Dendritic cell treated with granulocyte-macrophage colony-stimulating factor and Interleukin-4, amounts not matched to agents 40 ng/mL and 50 ng/mL, for 4 days (primary cell): ENCODE measurements at regions not wholly inside any gene's neighbourhood (a gene's known extent, or its start where the extent isn't known, plus 50 kb on each side); places are given as distances from the start of the nearest gene placed in this dataset.

Source experiments
- H3K27ac Mint-ChIP-seq: one replicate; pipeline ENCODE4 v1.8.0; 2022; ENCODE audit warnings: mild to moderate bottlenecking, mixed read lengths
- H3K27me3 Mint-ChIP-seq: one replicate; pipeline ENCODE4 v1.8.0; 2022; ENCODE audit warnings: mild to moderate bottlenecking, mixed read lengths
- H3K36me3 Mint-ChIP-seq: one replicate; pipeline ENCODE4 v1.8.0; 2022; ENCODE audit warnings: low read depth, mixed read lengths
- H3K4me1 Mint-ChIP-seq: one replicate; pipeline ENCODE4 v1.8.0; 2022; ENCODE audit warnings: low read depth, mixed read lengths
- H3K4me3 Mint-ChIP-seq: one replicate; pipeline ENCODE4 v1.8.0; 2022; ENCODE audit warnings: mild to moderate bottlenecking, moderate library complexity, mixed read lengths
- H3K9me3 Mint-ChIP-seq: one replicate; pipeline ENCODE4 v1.8.0; 2022; ENCODE audit warnings: mixed read lengths
- intact Hi-C: fragments of 100-400 bp; cut with micrococcal nuclease; formaldehyde crosslinking; loops from one replicate; pipeline ENCODE4 v1.15.0; 2022

GRCh38 chr9:107684224-107684623, 194.7 kb upstream of the KLF4 start:
- Mint-ChIP-seq H3K4me1 (peaks cover 50% of the 10 kb centered on the region), H3K36me3 (no peaks in the 10 kb centered on the region), H3K27ac (peak overlapping the region; percentile 91), H3K4me3 (no peak overlapping the region), H3K9me3 (peaks cover 4% of the 10 kb centered on the region), H3K27me3 (no peaks in the 10 kb centered on the region)
- intact Hi-C loops: no loop called here

DNA sequence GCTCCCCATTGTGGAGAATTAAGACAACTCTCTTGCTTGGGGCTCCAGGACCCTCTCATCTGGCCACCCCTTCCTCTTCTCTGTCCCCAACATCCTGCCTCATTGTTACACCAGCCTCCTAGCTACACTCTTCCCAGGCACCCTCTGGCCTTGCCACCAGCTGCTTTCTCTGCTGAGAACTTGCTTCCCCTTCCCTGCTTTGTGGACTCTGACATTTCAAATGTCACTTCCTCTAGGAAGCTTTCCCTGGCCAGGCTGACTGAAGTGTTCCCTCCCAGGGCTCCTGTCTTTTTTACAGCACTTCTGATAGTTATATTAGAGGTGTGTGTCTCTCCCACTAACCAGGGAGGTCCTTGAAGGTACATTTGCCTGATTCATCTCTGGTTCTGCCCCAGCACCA, 194.0 kb upstream of the KLF4 start:
- Mint-ChIP-seq H3K27me3 (no peaks in the 10 kb centered on the region), H3K9me3 (no peaks in the 10 kb centered on the region), H3K27ac (peak overlapping the region; percentile 91), H3K4me3 (no peak overlapping the region), H3K36me3 (no peaks in the 10 kb centered on the region), H3K4me1 (peaks cover 50% of the 10 kb centered on the region)
- intact Hi-C loops: no loop called here

DNA sequence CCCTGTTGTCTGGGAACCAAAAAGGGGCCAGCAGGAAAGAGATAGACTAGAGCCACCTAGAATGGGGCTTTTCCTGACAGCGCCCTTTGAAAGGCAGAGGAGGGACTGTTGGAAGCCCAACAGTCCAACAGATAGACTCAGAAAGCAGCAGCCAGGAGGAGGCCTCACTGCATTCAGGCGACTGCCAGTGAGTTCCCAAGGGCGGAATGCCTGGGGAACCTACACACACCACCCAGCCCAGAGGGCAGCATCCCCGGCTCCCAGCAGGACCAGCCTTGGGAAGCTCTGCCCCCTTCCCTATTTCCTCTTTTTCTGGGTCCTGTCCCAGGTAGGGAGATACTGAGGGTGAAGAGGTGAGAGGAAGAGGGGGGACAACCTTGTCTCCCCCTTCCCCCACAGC, 192.4 kb upstream of the KLF4 start:
- H3K4me1 Mint-ChIP-seq: peaks cover 56% of the 10 kb centered on the region
- peak overlapping the region; percentile 83 for H3K27ac Mint-ChIP-seq
- H3K27me3 Mint-ChIP-seq: no peaks in the 10 kb centered on the region
- H3K4me3 Mint-ChIP-seq: no peak overlapping the region
- H3K9me3 Mint-ChIP-seq: no peaks in the 10 kb centered on the region
- no peaks in the 10 kb centered on the region for H3K36me3 Mint-ChIP-seq
- intact Hi-C loops: no loop called here

GRCh38 chr9:107675351-107676259, 186.0 kb upstream of the KLF4 start:
- H3K4me1 Mint-ChIP-seq: peaks cover 47% of the 10 kb centered on the region
- peak overlapping the region; percentile 48 for H3K4me3 Mint-ChIP-seq
- no peaks in the 10 kb centered on the region for H3K27me3 Mint-ChIP-seq
- peak overlapping the region; percentile 96 for H3K27ac Mint-ChIP-seq
- H3K36me3 Mint-ChIP-seq: no peaks in the 10 kb centered on the region
- no peaks in the 10 kb centered on the region for H3K9me3 Mint-ChIP-seq
- intact Hi-C loops: loop anchor here (2.0 to 5.0 kb wide), 2 partner anchors 37 to 188 kb away; partner anchors contain the start of gene KLF4

GRCh38 chr9:107674721-107675277, 185.2 kb upstream of the KLF4 start:
- Mint-ChIP-seq H3K27me3 (no peaks in the 10 kb centered on the region), H3K4me3 (peak overlapping the region; percentile 48), H3K36me3 (no peaks in the 10 kb centered on the region), H3K9me3 (no peaks in the 10 kb centered on the region), H3K27ac (peak overlapping the region; percentile 96), H3K4me1 (peaks cover 47% of the 10 kb centered on the region)
- intact Hi-C loops: loop anchor here (2.0 to 5.0 kb wide), 2 partner anchors 36 to 187 kb away; partner anchors contain the start of gene KLF4

GRCh38 chr9:107673861-107674720, 184.5 kb upstream of the KLF4 start:
- Mint-ChIP-seq H3K36me3 (no peaks in the 10 kb centered on the region), H3K4me3 (no peak overlapping the region), H3K27ac (peak overlapping the region; percentile 96), H3K9me3 (no peaks in the 10 kb centered on the region), H3K4me1 (peaks cover 47% of the 10 kb centered on the region), H3K27me3 (no peaks in the 10 kb centered on the region)
- intact Hi-C loops: loop anchor here (2.0 kb wide), 1 partner anchor 35 kb away; no protein-coding TSS in a partner anchor

DNA sequence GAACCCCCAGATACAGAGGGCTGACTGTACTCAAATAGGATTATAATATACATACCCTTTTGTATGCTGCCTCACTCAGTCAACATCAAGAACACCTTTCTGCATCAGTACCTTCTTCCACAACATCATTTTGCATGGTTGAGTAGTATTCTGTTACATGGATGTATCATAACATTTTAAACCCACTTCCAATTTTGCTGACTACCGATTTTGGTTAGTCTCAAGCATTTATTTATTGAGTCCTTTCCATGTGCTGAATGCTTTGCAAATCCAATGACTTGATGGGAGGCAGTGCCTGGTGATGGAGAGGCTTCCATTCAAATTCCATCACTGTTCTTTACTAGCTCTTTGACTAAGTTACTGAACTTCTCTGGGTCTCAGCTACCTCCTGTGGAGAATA, 182.0 kb upstream of the KLF4 start:
- Mint-ChIP-seq H3K27ac (peak overlapping the region; percentile 20), H3K4me3 (no peak overlapping the region), H3K36me3 (no peaks in the 10 kb centered on the region), H3K9me3 (no peaks in the 10 kb centered on the region), H3K27me3 (no peaks in the 10 kb centered on the region), H3K4me1 (peaks cover 55% of the 10 kb centered on the region)
- intact Hi-C loops: no loop called here

DNA sequence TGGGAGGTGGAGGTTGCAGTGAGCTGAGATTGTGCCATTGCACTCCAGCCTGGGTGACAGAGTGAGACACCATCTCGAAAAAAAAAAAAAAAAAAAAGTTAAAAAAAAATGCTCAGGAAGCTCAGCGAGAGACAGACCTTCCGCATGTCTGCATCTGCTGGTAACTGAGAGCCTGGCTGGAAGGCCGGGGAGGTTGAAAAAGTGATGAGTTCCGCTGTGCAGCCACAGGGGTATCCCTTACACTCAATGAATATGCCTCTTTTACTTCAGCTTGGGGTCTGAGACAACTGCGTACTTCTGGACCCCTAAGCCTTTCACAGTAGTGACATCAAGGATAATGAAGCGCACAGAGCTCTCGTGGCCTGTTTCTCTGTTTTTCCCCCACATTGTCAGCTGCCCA, 179.9 kb upstream of the KLF4 start:
- intact Hi-C loops: no loop called here
- no peaks in the 10 kb centered on the region for H3K27me3 Mint-ChIP-seq
- no peaks in the 10 kb centered on the region for H3K36me3 Mint-ChIP-seq
- H3K9me3 Mint-ChIP-seq: no peaks in the 10 kb centered on the region
- no peak overlapping the region for H3K4me3 Mint-ChIP-seq
- peaks cover 35% of the 10 kb centered on the region for H3K4me1 Mint-ChIP-seq
- H3K27ac Mint-ChIP-seq: no peak overlapping the region

- Mint-ChIP-seq H3K4me3 (no peak overlapping the region), H3K27me3 (no peaks in the 10 kb centered on the region), H3K4me1 (peaks cover 21% of the 10 kb centered on the region), H3K27ac (no peak overlapping the region), H3K36me3 (no peaks in the 10 kb centered on the region), H3K9me3 (no peaks in the 10 kb centered on the region)
- intact Hi-C loops: no loop called here
These were observed 177.9 kb upstream of the KLF4 start for GRCh38 chr9:107667231-107668070.

- H3K4me3 Mint-ChIP-seq: no peak overlapping the region
- no peaks in the 10 kb centered on the region for H3K36me3 Mint-ChIP-seq
- H3K27ac Mint-ChIP-seq: no peak overlapping the region
- H3K9me3 Mint-ChIP-seq: no peaks in the 10 kb centered on the region
- H3K4me1 Mint-ChIP-seq: peaks cover 15% of the 10 kb centered on the region
- no peaks in the 10 kb centered on the region for H3K27me3 Mint-ChIP-seq
- intact Hi-C loops: no loop called here
These were observed 175.5 kb upstream of the KLF4 start for GRCh38 chr9:107665057-107665456.

DNA sequence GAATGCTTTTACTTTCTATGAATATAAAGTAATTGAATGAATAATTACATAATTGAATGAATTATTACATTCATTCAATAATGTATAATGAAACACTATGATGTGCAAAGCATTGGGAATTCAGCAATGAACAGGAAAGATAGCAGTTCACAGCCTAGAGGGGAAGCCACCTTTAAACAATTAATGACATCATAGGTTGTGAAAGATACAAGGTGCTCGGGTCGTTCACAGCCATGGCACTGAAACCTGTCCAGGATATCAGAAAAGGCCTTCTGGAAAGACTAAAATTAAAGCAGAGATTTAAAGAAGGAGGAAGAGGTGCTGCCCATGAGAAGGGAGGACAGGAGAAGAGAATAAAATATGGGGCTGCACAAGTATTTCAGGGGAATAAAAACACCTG, 171.4 kb upstream of the KLF4 start:
- Mint-ChIP-seq H3K27ac (no peak overlapping the region), H3K27me3 (no peaks in the 10 kb centered on the region), H3K36me3 (no peaks in the 10 kb centered on the region), H3K4me3 (no peak overlapping the region), H3K9me3 (no peaks in the 10 kb centered on the region), H3K4me1 (no peaks in the 10 kb centered on the region)
- intact Hi-C loops: no loop called here

DNA sequence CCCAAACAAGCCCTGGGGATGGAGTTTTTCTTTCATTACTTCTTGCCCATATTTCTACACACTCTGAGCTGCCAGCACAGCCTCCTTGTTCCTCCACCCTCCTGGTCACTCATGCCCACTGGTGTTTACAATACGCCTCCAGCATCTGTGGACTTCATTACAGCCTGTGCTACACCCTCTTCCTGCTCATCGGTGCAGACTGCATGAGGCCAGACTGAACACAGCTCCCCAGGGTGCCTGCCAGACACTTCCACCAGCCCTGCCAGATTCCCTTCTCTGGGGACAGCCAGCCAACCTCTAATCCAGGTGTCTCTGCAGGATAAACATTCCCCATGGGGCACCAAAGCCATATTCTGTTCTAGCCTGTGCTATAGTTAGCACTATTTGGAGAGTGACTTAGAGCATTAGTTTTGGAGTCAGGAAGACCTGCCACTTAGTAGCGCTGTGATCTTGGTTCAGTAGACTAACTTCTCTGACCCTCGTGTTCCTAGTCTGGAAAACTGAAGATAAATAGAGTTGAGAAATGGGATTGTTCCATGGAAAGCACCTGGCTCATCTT, 163.8 kb upstream of the KLF4 start:
- peak overlapping the region; percentile 20 for H3K27ac Mint-ChIP-seq
- peaks cover 6% of the 10 kb centered on the region for H3K4me1 Mint-ChIP-seq
- H3K27me3 Mint-ChIP-seq: peaks cover 4% of the 10 kb centered on the region

DNA sequence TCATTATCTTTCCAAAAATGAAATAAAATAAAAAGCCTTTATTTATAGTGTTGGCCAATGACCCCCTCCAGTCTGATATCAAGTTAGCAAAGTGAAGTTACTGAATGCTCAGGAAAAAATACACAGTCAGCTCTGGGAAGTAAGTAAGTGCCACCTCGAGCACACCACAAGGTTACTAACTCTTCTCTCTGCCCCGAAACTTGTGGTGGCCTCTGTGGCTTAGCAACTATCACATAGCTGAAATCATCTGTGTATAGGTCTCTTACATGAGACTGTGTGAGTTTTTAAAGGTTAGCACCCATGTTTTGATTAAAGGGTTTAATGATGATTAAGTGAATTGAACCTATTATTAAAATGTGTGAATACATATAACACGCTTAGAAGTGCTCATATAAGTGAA, 161.4 kb upstream of the KLF4 start:
- no peak overlapping the region for H3K27ac Mint-ChIP-seq
- H3K9me3 Mint-ChIP-seq: no peaks in the 10 kb centered on the region
- intact Hi-C loops: loop anchor here (10.0 kb wide), 1 partner anchor 594 kb away; no protein-coding TSS in a partner anchor
- H3K27me3 Mint-ChIP-seq: peaks cover 4% of the 10 kb centered on the region
- H3K4me3 Mint-ChIP-seq: no peak overlapping the region
- H3K4me1 Mint-ChIP-seq: peaks cover 6% of the 10 kb centered on the region
- H3K36me3 Mint-ChIP-seq: no peaks in the 10 kb centered on the region

More for the DNA sequence above, 163.8 kb upstream of the KLF4 start:
- Mint-ChIP-seq H3K9me3 (no peaks in the 10 kb centered on the region), H3K36me3 (no peaks in the 10 kb centered on the region), H3K4me3 (no peak overlapping the region)
- intact Hi-C loops: loop anchor here (10.0 kb wide), 1 partner anchor 591 kb away; no protein-coding TSS in a partner anchor
